ENCODE measurements at regions not wholly inside any gene's neighbourhood (a gene's known extent, or its start where the extent isn't known, plus 50 kb on each side); places are given as distances from the start of the nearest gene placed in this dataset.

DNA sequence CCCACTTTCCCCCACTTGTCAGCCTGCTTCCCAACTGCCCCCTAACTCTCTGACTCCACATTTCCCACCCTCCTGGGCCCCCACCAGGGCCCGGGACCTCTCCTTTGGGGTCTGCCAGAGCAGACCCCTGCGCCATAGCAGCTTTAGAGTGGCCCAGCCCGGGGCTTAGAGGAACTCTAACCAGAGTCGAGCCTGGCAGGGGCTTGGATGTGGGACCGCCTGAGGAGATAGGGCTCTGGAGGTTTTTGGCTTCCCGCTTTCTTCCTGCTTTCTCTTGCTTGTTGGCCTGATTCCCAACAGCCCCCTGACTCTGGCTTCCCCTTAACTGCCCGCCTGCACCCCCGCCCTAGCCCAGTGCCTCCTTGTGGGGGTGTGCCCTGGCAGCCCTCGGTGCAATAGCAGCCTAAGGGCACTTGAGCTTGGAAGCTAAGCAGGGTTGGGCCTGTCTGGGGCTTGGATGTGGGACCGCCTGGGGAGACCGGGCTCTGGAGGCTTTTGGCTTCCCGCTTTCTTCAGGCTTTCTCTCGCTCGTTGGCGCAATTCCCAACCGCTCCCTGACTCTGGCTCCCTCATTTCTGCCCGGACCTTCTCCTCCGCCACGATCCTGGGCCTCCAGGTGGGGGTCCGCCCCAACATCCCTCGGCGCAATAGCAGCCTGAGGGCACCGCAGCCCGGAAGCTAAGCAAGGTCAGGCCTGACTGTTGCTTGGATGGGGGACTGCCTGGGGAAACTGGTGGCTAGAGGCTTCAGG, 2292.0 kb downstream of the TP53TG3F start (continued):
- TF ChIP-seq TCF7L2 (IDR thresholded peaks at IDR 0.05; ENCODE audit: borderline replicate concordance, extremely low read depth, insufficient read depth, insufficient read length) (no peak), POLR2AphosphoS5 (IDR thresholded peaks at IDR 0.05; ENCODE audit: low read depth, low read length) (no peak), EZH2 (IDR thresholded peaks at IDR 0.05) (no peak)
- TF ChIP-seq, protein P1, sequence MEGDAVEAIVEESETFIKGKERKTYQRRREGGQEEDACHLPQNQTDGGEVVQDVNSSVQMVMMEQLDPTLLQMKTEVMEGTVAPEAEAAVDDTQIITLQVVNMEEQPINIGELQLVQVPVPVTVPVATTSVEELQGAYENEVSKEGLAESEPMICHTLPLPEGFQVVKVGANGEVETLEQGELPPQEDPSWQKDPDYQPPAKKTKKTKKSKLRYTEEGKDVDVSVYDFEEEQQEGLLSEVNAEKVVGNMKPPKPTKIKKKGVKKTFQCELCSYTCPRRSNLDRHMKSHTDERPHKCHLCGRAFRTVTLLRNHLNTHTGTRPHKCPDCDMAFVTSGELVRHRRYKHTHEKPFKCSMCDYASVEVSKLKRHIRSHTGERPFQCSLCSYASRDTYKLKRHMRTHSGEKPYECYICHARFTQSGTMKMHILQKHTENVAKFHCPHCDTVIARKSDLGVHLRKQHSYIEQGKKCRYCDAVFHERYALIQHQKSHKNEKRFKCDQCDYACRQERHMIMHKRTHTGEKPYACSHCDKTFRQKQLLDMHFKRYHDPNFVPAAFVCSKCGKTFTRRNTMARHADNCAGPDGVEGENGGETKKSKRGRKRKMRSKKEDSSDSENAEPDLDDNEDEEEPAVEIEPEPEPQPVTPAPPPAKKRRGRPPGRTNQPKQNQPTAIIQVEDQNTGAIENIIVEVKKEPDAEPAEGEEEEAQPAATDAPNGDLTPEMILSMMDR (IDR thresholded peaks at IDR 0.05 in 2 of 3, conservative IDR thresholded peaks at IDR 0.05 in 1 of 3; ENCODE audit: borderline replicate concordance in 1 of 3, insufficient read depth in 1 of 3, low read depth in 2 of 3, low read length in 2 of 3): no peak

DNA sequence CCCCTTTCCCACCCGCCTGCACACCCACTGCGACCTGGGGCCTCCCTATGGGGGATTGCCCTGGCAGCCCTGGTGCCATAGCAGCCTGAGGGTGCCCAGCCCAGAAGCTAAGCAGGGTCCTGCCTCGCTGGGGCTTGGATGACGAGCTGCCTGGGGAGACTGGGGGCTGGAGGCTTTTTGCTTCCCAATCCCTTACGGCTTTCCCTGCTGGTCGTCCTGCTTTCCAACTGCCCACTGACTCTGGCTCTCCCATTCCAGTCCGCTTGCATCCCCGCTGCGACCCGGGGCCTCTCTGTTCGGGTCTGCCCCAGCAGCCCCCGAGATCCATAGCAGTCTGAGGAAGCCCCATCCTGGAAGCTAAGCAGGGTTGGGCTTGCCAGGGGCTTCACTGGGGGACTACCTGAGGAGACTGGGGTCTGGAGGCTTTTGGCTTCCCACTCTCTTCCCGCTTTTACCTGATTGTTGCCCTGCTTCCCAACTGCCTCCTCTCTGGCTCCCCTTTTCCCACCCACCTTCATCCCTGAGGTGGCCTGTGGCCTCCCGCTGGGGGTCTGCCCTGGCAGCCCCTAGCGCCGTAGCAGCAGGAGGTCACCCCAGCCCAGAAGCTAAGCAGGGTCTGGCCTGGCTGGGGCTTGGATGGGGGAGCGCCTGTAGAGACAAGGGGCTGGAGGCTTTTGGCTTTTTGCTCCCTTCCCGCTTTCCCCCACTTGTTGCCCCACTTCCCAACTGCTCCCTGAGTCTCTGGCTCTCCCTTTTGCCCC, 2292.8 kb downstream of the TP53TG3F start:
- CTCF ChIA-PET: no interaction called here
- H3K9me3 ChIP-seq (ENCODE audit: control insufficient read depth in 1 of 2, insufficient read depth in 1 of 2, low read depth in 1 of 2, low read length in 2 of 2): no peaks in the 10 kb centered on the region
- H4K20me1 ChIP-seq (ENCODE audit: insufficient read depth): no peaks in the 10 kb centered on the region
- RAD21 ChIA-PET (ENCODE audit: low non-redundant PET in 1 of 2, low total read pairs in 2 of 2, uncharacterized antibody in 2 of 2, unreplicated experiment in 2 of 2): no interaction called here
- H3K4me2 ChIP-seq (ENCODE audit: low read length): no peak overlapping the region
- DNase-seq (ENCODE audit: low read depth, low spot score) (no peak), ATAC-seq (no peak)
- H3K36me3 ChIP-seq (ENCODE audit: control insufficient read depth in 1 of 2, insufficient read depth in 2 of 2, low read length in 2 of 2): no peaks in the 10 kb centered on the region
- no peak overlapping the region for H3K27ac ChIP-seq (ENCODE audit: low read depth, low read length)
- BruUV-seq (replicated peaks): no TSS peak
- POLR2A ChIA-PET: no interaction called here
- H3K9ac ChIP-seq (ENCODE audit: low read length): no peak overlapping the region
- no peaks in the 10 kb centered on the region for H3K9me2 ChIP-seq (ENCODE audit: insufficient read depth)
- no peaks in the 10 kb centered on the region for H3K79me2 ChIP-seq (ENCODE audit: insufficient read depth, low read length)
- TF ChIP-seq SIN3A (IDR thresholded peaks at IDR 0.05; ENCODE audit: low read depth): no peak
- TF ChIP-seq JUND (IDR thresholded peaks at IDR 0.05): no peak
- no peak for TF ChIP-seq TCF7L2 (IDR thresholded peaks at IDR 0.05; ENCODE audit: borderline replicate concordance, extremely low read depth, insufficient read depth, insufficient read length)
- TF ChIP-seq FOSL1 (IDR thresholded peaks at IDR 0.05; ENCODE audit: low read depth): no peak
- TF ChIP-seq, protein P2, sequence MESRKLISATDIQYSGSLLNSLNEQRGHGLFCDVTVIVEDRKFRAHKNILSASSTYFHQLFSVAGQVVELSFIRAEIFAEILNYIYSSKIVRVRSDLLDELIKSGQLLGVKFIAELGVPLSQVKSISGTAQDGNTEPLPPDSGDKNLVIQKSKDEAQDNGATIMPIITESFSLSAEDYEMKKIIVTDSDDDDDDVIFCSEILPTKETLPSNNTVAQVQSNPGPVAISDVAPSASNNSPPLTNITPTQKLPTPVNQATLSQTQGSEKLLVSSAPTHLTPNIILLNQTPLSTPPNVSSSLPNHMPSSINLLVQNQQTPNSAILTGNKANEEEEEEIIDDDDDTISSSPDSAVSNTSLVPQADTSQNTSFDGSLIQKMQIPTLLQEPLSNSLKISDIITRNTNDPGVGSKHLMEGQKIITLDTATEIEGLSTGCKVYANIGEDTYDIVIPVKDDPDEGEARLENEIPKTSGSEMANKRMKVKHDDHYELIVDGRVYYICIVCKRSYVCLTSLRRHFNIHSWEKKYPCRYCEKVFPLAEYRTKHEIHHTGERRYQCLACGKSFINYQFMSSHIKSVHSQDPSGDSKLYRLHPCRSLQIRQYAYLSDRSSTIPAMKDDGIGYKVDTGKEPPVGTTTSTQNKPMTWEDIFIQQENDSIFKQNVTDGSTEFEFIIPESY (IDR thresholded peaks at IDR 0.05; ENCODE audit: extremely low read depth, insufficient replicate concordance, low read length): no peak
- TF ChIP-seq ELF1 (IDR thresholded peaks at IDR 0.05; ENCODE audit: borderline replicate concordance, low read depth): no peak
- no peak for TF ChIP-seq CBX3 (IDR thresholded peaks at IDR 0.05; ENCODE audit: low read depth)
- TF ChIP-seq EZH2phosphoT487 (IDR thresholded peaks at IDR 0.05; ENCODE audit: borderline replicate concordance): no peak
- no peak for TF ChIP-seq REST (IDR thresholded peaks at IDR 0.05; ENCODE audit: low read depth)
- no peak for TF ChIP-seq ZNF274 (IDR thresholded peaks at IDR 0.05; ENCODE audit: low read depth, low read length)
- intact Hi-C loops (cut with micrococcal nuclease): no loop called here
- no peak overlapping the region for H2AFZ ChIP-seq (ENCODE audit: low read depth, low read length, poor library complexity, severe bottlenecking)
- H3K4me3 ChIP-seq (replicated peaks in 1 of 2; ENCODE audit: low read depth in 1 of 2, low read length in 2 of 2): no peak overlapping the region
- H3K27me3 ChIP-seq (ENCODE audit: insufficient read depth, low read length): no peaks in the 10 kb centered on the region
- no peaks in the 10 kb centered on the region for H3K4me1 ChIP-seq (ENCODE audit: control insufficient read depth in 1 of 2, insufficient read depth in 2 of 2, low read length in 2 of 2)

Measured in HCT116 (cell line).